ENCODE measurements at regions not wholly inside any gene's neighbourhood (a gene's known extent, or its start where the extent isn't known, plus 50 kb on each side); places are given as distances from the start of the nearest gene placed in this dataset.
A peak's percentile ranks its signal among the peaks of the same experiment; 100 is the strongest.

GRCh38 chr6:19024737-19025136, 637.6 kb downstream of the RNF144B start:
- POLR2A ChIA-PET (ENCODE audit: unreplicated experiment) = no interaction called here
- BruUV-seq (replicated peaks) = no TSS peak

More at GRCh38 chr6:19024737-19025136, 637.6 kb downstream of the RNF144B start:
- no peak overlapping the region for H3K4me2 ChIP-seq (ENCODE audit: low read depth, low read length)
- CTCF ChIA-PET = no interaction called here
- H4K8ac ChIP-seq (ENCODE audit: low read depth in 2 of 2, low read length in 2 of 2) = no peak overlapping the region
- DNase-seq (peak; percentile 15), ATAC-seq (ENCODE audit: low read depth) (no peak)
- H4K20me1 ChIP-seq (ENCODE audit: insufficient read depth, low read length) = no peaks in the 10 kb centered on the region
- H2BK120ac ChIP-seq (ENCODE audit: low read depth, low read length) = no peak overlapping the region
- no peak for TF ChIP-seq BHLHE40 (IDR thresholded peaks at IDR 0.05; ENCODE audit: low read depth, low read length)
- TF ChIP-seq FOS (IDR thresholded peaks at IDR 0.05; ENCODE audit: low read depth, low read length) = no peak
- no peak for TF ChIP-seq ELK1 (IDR thresholded peaks at IDR 0.05; ENCODE audit: borderline replicate concordance, low read depth, low read length)
- peak; percentile 49 for TF ChIP-seq RAD21 (IDR thresholded peaks at IDR 0.05; ENCODE audit: low read length)
- TF ChIP-seq CTCF (conservative IDR thresholded peaks at IDR 0.05; ENCODE audit: low read depth, low read length) = peak; percentile 41
- peak; percentile 30; the same call in 1 of the 2 replicates for TF ChIP-seq SMC3 (IDR thresholded peaks at IDR 0.05; ENCODE audit: low read depth, low read length)
- no peak overlapping the region for H3K23ac ChIP-seq (ENCODE audit: low read depth, low read length)
- H3K14ac ChIP-seq (replicated peaks; ENCODE audit: low read depth, low read length) = no peak overlapping the region
- H4K5ac ChIP-seq (ENCODE audit: low read depth, low read length) = no peak overlapping the region
- no peak overlapping the region for H3K56ac ChIP-seq (ENCODE audit: extremely low read depth, insufficient read depth, low read length)
- no peak overlapping the region for H2BK5ac ChIP-seq (ENCODE audit: low read depth, low read length, poor library complexity, severe bottlenecking)
- no peaks in the 10 kb centered on the region for H3K4me1 ChIP-seq (ENCODE audit: control insufficient read depth, insufficient read depth, low read length)
- in situ Hi-C loops (cut with MboI; ENCODE audit: low sequenced_read_pairs) (no loop called here), dilution Hi-C loops (cut with HindIII; ENCODE audit: low sequenced_read_pairs, unreplicated experiment) (no loop called here), intact Hi-C loops (cut with micrococcal nuclease) (no loop called here)
- H2AK5ac ChIP-seq (ENCODE audit: low read depth, low read length) = no peak overlapping the region
- H3K4ac ChIP-seq (ENCODE audit: low read depth, low read length) = no peak overlapping the region
- no peak overlapping the region for H2AK9ac ChIP-seq (replicated peaks; ENCODE audit: low read depth, low read length, poor library complexity)
- no peak overlapping the region for H2BK20ac ChIP-seq (ENCODE audit: low read depth, low read length)
- no peak overlapping the region for H4K91ac ChIP-seq (ENCODE audit: insufficient read depth, low read depth, low read length)
- peaks cover 2% of the 10 kb centered on the region; the same call in 1 of the 2 replicates for H3K9me3 ChIP-seq (ENCODE audit: control insufficient read depth, insufficient read depth, low read length)
- H3K27me3 ChIP-seq (ENCODE audit: control insufficient read depth, insufficient read depth, low read length) = no peaks in the 10 kb centered on the region
- no CpG with 5 or more reads among the region's 4 CpGs for WGBS, 2 experiments (ENCODE audit: extremely low coverage in 2 of 2, insufficient read length in 1 of 2)
- H3K18ac ChIP-seq (ENCODE audit: low read depth, low read length) = no peak overlapping the region
- H3K79me1 ChIP-seq (ENCODE audit: low read depth in 1 of 2, low read length in 2 of 2) = no peaks in the 10 kb centered on the region
- no peak overlapping the region for H3K9ac ChIP-seq (ENCODE audit: low read depth, low read length)
- H3K9me1 ChIP-seq (ENCODE audit: insufficient read depth, low read length) = no peaks in the 10 kb centered on the region
- H3K27ac ChIP-seq (ENCODE audit: insufficient read depth, low read length) = no peak overlapping the region
- no peaks in the 10 kb centered on the region for H3K36me3 ChIP-seq (ENCODE audit: control insufficient read depth, insufficient read depth, low read length)
- no peak overlapping the region for H2BK15ac ChIP-seq (ENCODE audit: low read depth, low read length)
- no peak overlapping the region for H3K4me3 ChIP-seq (ENCODE audit: insufficient read depth, low read depth, low read length)
- no peak overlapping the region for H2AFZ ChIP-seq (replicated peaks; ENCODE audit: low read length, poor library complexity)

Measured in IMR-90 (cell line).